ENCODE measurements at regions not wholly inside any gene's neighbourhood (a gene's known extent, or its start where the extent isn't known, plus 50 kb on each side); places are given as distances from the start of the nearest gene placed in this dataset.

- ChIA-PET POLR2A (no interaction called here), CTCF (interaction anchor here (1.5 kb wide), 1 partner anchor 284 kb away, joined by 3 read pairs; no protein-coding TSS in a partner anchor)
- no peak for DNase-seq (ENCODE audit: extremely low spot score)
These were observed 492.3 kb upstream of the FAM241A start for GRCh38 chr4:111652986-111653385.

DNA sequence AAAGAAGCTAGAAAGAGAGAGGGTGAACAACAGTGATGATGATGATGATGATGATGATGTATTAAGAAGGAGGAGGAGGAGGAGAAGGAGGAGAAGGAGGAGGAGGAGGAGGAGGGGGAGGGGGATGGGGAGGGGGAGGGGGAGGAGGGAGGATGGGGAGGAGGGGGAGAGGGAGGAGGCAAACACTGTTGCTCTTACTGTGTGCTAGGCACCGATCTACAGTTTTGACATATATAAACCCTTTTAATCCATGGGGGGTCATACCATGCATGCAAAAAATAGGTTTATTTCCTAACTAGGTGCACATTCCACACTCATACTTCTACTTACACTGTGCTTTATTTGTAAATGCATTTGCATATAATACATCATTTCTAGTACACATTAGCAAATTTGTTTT is 482.8 kb upstream of the FAM241A start:
- no peak for TF ChIP-seq L3MBTL2 (conservative IDR thresholded peaks at IDR 0.05)
- no peak for TF ChIP-seq FOXM1 (IDR thresholded peaks at IDR 0.05; ENCODE audit: borderline replicate concordance)
- no peak for TF ChIP-seq LEF1 (IDR thresholded peaks at IDR 0.05; ENCODE audit: borderline replicate concordance)
- TF ChIP-seq FOXK2 (IDR thresholded peaks at IDR 0.05) = no peak
- TF ChIP-seq BHLHE40 (IDR thresholded peaks at IDR 0.05; ENCODE audit: borderline replicate concordance) = no peak
- no peak for TF ChIP-seq CTBP1 (IDR thresholded peaks at IDR 0.05; ENCODE audit: borderline replicate concordance)
- TF ChIP-seq SP1 (IDR thresholded peaks at IDR 0.05) = no peak
- TF ChIP-seq SUZ12 (IDR thresholded peaks at IDR 0.05) = no peak
- TF ChIP-seq ZNF384 (IDR thresholded peaks at IDR 0.05) = no peak
- TF ChIP-seq HDGF (IDR thresholded peaks at IDR 0.05; ENCODE audit: borderline replicate concordance) = no peak
- TF ChIP-seq, protein P1, sequence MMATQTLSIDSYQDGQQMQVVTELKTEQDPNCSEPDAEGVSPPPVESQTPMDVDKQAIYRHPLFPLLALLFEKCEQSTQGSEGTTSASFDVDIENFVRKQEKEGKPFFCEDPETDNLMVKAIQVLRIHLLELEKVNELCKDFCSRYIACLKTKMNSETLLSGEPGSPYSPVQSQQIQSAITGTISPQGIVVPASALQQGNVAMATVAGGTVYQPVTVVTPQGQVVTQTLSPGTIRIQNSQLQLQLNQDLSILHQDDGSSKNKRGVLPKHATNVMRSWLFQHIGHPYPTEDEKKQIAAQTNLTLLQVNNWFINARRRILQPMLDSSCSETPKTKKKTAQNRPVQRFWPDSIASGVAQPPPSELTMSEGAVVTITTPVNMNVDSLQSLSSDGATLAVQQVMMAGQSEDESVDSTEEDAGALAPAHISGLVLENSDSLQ (IDR thresholded peaks at IDR 0.05) = no peak
- no peak for TF ChIP-seq FOXA1 (IDR thresholded peaks at IDR 0.05)
- TF ChIP-seq ARNT (IDR thresholded peaks at IDR 0.05) = no peak
- TF ChIP-seq ELF4 (IDR thresholded peaks at IDR 0.05) = no peak
- TF ChIP-seq TARDBP (IDR thresholded peaks at IDR 0.05) = no peak
- no peak for TF ChIP-seq NFRKB (IDR thresholded peaks at IDR 0.05)
- CTCF ChIA-PET = no interaction called here
- no peak for DNase-seq (ENCODE audit: extremely low spot score)
- POLR2A ChIA-PET = no interaction called here

More at GRCh38 chr4:111652986-111653385, 492.3 kb upstream of the FAM241A start:
- TF ChIP-seq L3MBTL2 (conservative IDR thresholded peaks at IDR 0.05) = no peak

GRCh38 chr4:111664308-111664945 is 480.8 kb upstream of the FAM241A start:
- POLR2A ChIA-PET = no interaction called here
- CTCF ChIA-PET = no interaction called here

GRCh38 chr4:111666826-111667360 is 478.4 kb upstream of the FAM241A start:
- POLR2A ChIA-PET = no interaction called here
- CTCF ChIA-PET = no interaction called here
- DNase-seq (ENCODE audit: extremely low spot score) = no peak
- no peak for TF ChIP-seq FOXA1 (IDR thresholded peaks at IDR 0.05)
- TF ChIP-seq, protein P1 (IDR thresholded peaks at IDR 0.05) = no peak
- TF ChIP-seq FOXK2 (IDR thresholded peaks at IDR 0.05) = no peak
- TF ChIP-seq FOXM1 (IDR thresholded peaks at IDR 0.05; ENCODE audit: borderline replicate concordance) = no peak
- no peak for TF ChIP-seq NFRKB (IDR thresholded peaks at IDR 0.05)
- no peak for TF ChIP-seq TARDBP (IDR thresholded peaks at IDR 0.05)

More at GRCh38 chr4:111664308-111664945, 480.8 kb upstream of the FAM241A start:
- TF ChIP-seq BHLHE40 (IDR thresholded peaks at IDR 0.05; ENCODE audit: borderline replicate concordance) (no peak), HDGF (IDR thresholded peaks at IDR 0.05; ENCODE audit: borderline replicate concordance) (no peak), ELF4 (IDR thresholded peaks at IDR 0.05) (no peak)
- no peak for DNase-seq (ENCODE audit: extremely low spot score)

GRCh38 chr4:111671756-111672155 is 473.5 kb upstream of the FAM241A start:
- no peak for TF ChIP-seq FOXK2 (IDR thresholded peaks at IDR 0.05)
- TF ChIP-seq, protein P1 (IDR thresholded peaks at IDR 0.05) = no peak
- no peak for TF ChIP-seq CTBP1 (IDR thresholded peaks at IDR 0.05; ENCODE audit: borderline replicate concordance)
- no peak for TF ChIP-seq ARNT (IDR thresholded peaks at IDR 0.05)
- no peak for TF ChIP-seq FOXM1 (IDR thresholded peaks at IDR 0.05; ENCODE audit: borderline replicate concordance)
- no peak for TF ChIP-seq FOXA1 (IDR thresholded peaks at IDR 0.05)
- no peak for TF ChIP-seq BHLHE40 (IDR thresholded peaks at IDR 0.05; ENCODE audit: borderline replicate concordance)
- no peak for TF ChIP-seq LEF1 (IDR thresholded peaks at IDR 0.05; ENCODE audit: borderline replicate concordance)
- no peak for TF ChIP-seq TARDBP (IDR thresholded peaks at IDR 0.05)
- no peak for TF ChIP-seq SP1 (IDR thresholded peaks at IDR 0.05)
- TF ChIP-seq ZNF384 (IDR thresholded peaks at IDR 0.05) = no peak
- TF ChIP-seq ELF4 (IDR thresholded peaks at IDR 0.05) = no peak
- TF ChIP-seq L3MBTL2 (conservative IDR thresholded peaks at IDR 0.05) = no peak
- no peak for TF ChIP-seq NFRKB (IDR thresholded peaks at IDR 0.05)
- TF ChIP-seq HDGF (IDR thresholded peaks at IDR 0.05; ENCODE audit: borderline replicate concordance) = no peak
- no peak for TF ChIP-seq SUZ12 (IDR thresholded peaks at IDR 0.05)
- ChIA-PET CTCF (no interaction called here), POLR2A (no interaction called here)
- no peak for DNase-seq (ENCODE audit: extremely low spot score)

DNA sequence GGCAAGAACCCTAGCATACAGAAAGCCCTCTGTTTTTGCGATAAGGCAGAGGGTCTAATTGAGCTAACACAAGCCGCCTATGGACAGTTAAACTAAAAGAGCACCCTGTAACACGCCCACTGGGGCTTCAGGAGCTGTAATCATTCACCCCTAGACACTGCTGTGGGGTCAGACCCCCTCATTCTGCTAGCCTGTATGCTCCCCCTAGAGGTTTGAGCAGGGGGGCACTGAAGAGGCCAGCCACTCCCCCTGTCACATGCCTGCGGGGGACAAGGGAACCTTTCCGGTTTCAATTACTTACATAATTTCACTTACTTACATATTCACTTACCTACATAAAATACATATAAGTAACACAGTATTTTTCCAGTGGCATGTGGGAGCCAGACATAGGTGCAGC is 469.5 kb upstream of the FAM241A start:
- ChIA-PET POLR2A (no interaction called here), CTCF (no interaction called here)
- TF ChIP-seq CTBP1 (IDR thresholded peaks at IDR 0.05; ENCODE audit: borderline replicate concordance) (no peak), SUZ12 (IDR thresholded peaks at IDR 0.05) (no peak), FOXM1 (IDR thresholded peaks at IDR 0.05; ENCODE audit: borderline replicate concordance) (no peak), SP1 (IDR thresholded peaks at IDR 0.05) (no peak), L3MBTL2 (conservative IDR thresholded peaks at IDR 0.05) (no peak), BHLHE40 (IDR thresholded peaks at IDR 0.05; ENCODE audit: borderline replicate concordance) (no peak), FOXK2 (IDR thresholded peaks at IDR 0.05) (no peak), FOXA1 (IDR thresholded peaks at IDR 0.05) (no peak), ARNT (IDR thresholded peaks at IDR 0.05) (no peak), ELF4 (IDR thresholded peaks at IDR 0.05) (no peak), ZNF384 (IDR thresholded peaks at IDR 0.05) (no peak), TARDBP (IDR thresholded peaks at IDR 0.05) (no peak), HDGF (IDR thresholded peaks at IDR 0.05; ENCODE audit: borderline replicate concordance) (no peak), NFRKB (IDR thresholded peaks at IDR 0.05) (no peak), LEF1 (IDR thresholded peaks at IDR 0.05; ENCODE audit: borderline replicate concordance) (no peak)
- TF ChIP-seq, protein P1 (IDR thresholded peaks at IDR 0.05) = no peak

More for the DNA sequence above, 469.5 kb upstream of the FAM241A start:
- no peak for DNase-seq (ENCODE audit: extremely low spot score)

Measured in HEK293T (cell line).